Kidney capillary endothelial cell (primary cell): ENCODE measurements at regions not wholly inside any gene's neighbourhood (a gene's known extent, or its start where the extent isn't known, plus 50 kb on each side); places are given as distances from the start of the nearest gene placed in this dataset.
"Not testable (repeated sequence)": the region's sequence is repeated elsewhere in the genome, so short reads cannot be mapped to it uniquely, and the experiment has no call there.

Experiments used
- DNase-seq: peaks from one replicate; pipeline ENCODE4 v3.0.0-alpha.2; 2018; ENCODE audit warnings: low spot score

- DNase-seq, result no peak
These were observed 230.1 kb upstream of the SPOPL start for GRCh38 chr2:138271467-138271866.

- DNase-seq, result no peak
These were observed 228.9 kb upstream of the SPOPL start for GRCh38 chr2:138272524-138273195.

GRCh38 chr2:138273280-138273679 is 228.3 kb upstream of the SPOPL start:
- not testable (repeated sequence) for DNase-seq

GRCh38 chr2:138274421-138275291 is 226.9 kb upstream of the SPOPL start:
- DNase-seq, result no peak

- DNase-seq, result no peak
These were observed 226.3 kb upstream of the SPOPL start for GRCh38 chr2:138275292-138275690.

GRCh38 chr2:138275881-138276280 is 225.7 kb upstream of the SPOPL start:
- DNase-seq, result no peak

GRCh38 chr2:138276339-138276738 is 225.2 kb upstream of the SPOPL start:
- DNase-seq, result no peak

- DNase-seq, result no peak
These were observed 224.5 kb upstream of the SPOPL start for GRCh38 chr2:138277062-138277461.

- DNase-seq, result no peak
These were observed 221.7 kb upstream of the SPOPL start for GRCh38 chr2:138279871-138280270.

- DNase-seq, result no peak
These were observed 220.4 kb upstream of the SPOPL start for GRCh38 chr2:138280999-138281695.

- no peak for DNase-seq
These were observed 219.4 kb upstream of the SPOPL start for GRCh38 chr2:138282014-138282672.

- no peak for DNase-seq
These were observed 209.8 kb upstream of the SPOPL start for GRCh38 chr2:138291805-138292204.

GRCh38 chr2:138293045-138293444 is 208.5 kb upstream of the SPOPL start:
- DNase-seq, result no peak

- DNase-seq, result no peak
These were observed 208.0 kb upstream of the SPOPL start for GRCh38 chr2:138293549-138293948.

- no peak for DNase-seq
These were observed 207.1 kb upstream of the SPOPL start for GRCh38 chr2:138294451-138294850.

- no peak for DNase-seq
These were observed 205.2 kb upstream of the SPOPL start for GRCh38 chr2:138296365-138296764.

GRCh38 chr2:138298120-138298814 is 203.3 kb upstream of the SPOPL start:
- DNase-seq, result no peak

- DNase-seq, result no peak
These were observed 202.7 kb upstream of the SPOPL start for GRCh38 chr2:138298900-138299299.

- no peak for DNase-seq
These were observed 194.9 kb upstream of the SPOPL start for GRCh38 chr2:138306626-138307025.

GRCh38 chr2:138307099-138307498 is 194.5 kb upstream of the SPOPL start:
- no peak for DNase-seq

- no peak for DNase-seq
These were observed 191.8 kb upstream of the SPOPL start for GRCh38 chr2:138309760-138310159.

GRCh38 chr2:138312061-138312460 is 189.5 kb upstream of the SPOPL start:
- no peak for DNase-seq
